B cell (primary cell): ENCODE measurements at regions not wholly inside any gene's neighbourhood (a gene's known extent, or its start where the extent isn't known, plus 50 kb on each side); places are given as distances from the start of the nearest gene placed in this dataset.

Experiments used
- EZH2 ChIP-seq: IDR thresholded peaks from 2 replicates; pipeline ENCODE4 v1.6.1; 2012; ENCODE audit warnings: borderline replicate concordance, low read depth, mild to moderate bottlenecking, moderate library complexity, low read length; ENCODE audit not compliant: insufficient read depth, poor library complexity, severe bottlenecking
- TF ChIP-seq, protein P1 (sequence below): fragments of 200-600 bp; IDR thresholded peaks from one replicate; pipeline ENCODE4 v1.8.0; 2022; ENCODE audit warnings: antibody characterized with exemption, mild to moderate bottlenecking

- TF ChIP-seq, protein P1, sequence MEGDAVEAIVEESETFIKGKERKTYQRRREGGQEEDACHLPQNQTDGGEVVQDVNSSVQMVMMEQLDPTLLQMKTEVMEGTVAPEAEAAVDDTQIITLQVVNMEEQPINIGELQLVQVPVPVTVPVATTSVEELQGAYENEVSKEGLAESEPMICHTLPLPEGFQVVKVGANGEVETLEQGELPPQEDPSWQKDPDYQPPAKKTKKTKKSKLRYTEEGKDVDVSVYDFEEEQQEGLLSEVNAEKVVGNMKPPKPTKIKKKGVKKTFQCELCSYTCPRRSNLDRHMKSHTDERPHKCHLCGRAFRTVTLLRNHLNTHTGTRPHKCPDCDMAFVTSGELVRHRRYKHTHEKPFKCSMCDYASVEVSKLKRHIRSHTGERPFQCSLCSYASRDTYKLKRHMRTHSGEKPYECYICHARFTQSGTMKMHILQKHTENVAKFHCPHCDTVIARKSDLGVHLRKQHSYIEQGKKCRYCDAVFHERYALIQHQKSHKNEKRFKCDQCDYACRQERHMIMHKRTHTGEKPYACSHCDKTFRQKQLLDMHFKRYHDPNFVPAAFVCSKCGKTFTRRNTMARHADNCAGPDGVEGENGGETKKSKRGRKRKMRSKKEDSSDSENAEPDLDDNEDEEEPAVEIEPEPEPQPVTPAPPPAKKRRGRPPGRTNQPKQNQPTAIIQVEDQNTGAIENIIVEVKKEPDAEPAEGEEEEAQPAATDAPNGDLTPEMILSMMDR, result no peak
- no peak for TF ChIP-seq EZH2
Observed at GRCh38 chr4:116099596-116099995, 985.8 kb downstream of the TRAM1L1 start.
